ENCODE measurements at regions not wholly inside any gene's neighbourhood (a gene's known extent, or its start where the extent isn't known, plus 50 kb on each side); places are given as distances from the start of the nearest gene placed in this dataset.

- no peak for TF ChIP-seq PRDM10 (CRISPR knock-in tag; IDR thresholded peaks at IDR 0.05; ENCODE audit: low read depth)
- TF ChIP-seq ZNF781 (CRISPR knock-in tag; IDR thresholded peaks at IDR 0.05; ENCODE audit: borderline replicate concordance, not compliant biosample characterization): no peak
- no peak for TF ChIP-seq ZNF674 (CRISPR knock-in tag; IDR thresholded peaks at IDR 0.05; ENCODE audit: low read depth)
- no peak for TF ChIP-seq ZSCAN20 (CRISPR knock-in tag; IDR thresholded peaks at IDR 0.05; ENCODE audit: borderline replicate concordance)
- no peak for TF ChIP-seq ZKSCAN5 (CRISPR knock-in tag; IDR thresholded peaks at IDR 0.05)
- no peak for TF ChIP-seq MLX (CRISPR knock-in tag; IDR thresholded peaks at IDR 0.05)
- TF ChIP-seq DDIT3 (CRISPR knock-in tag; IDR thresholded peaks at IDR 0.05): no peak
- TF ChIP-seq IRF9 (CRISPR knock-in tag; IDR thresholded peaks at IDR 0.05; ENCODE audit: borderline replicate concordance): no peak
- no peak for TF ChIP-seq ZUFSP (CRISPR knock-in tag; IDR thresholded peaks at IDR 0.05; ENCODE audit: borderline replicate concordance)
- no peak for TF ChIP-seq HNRNPUL1 (IDR thresholded peaks at IDR 0.05; ENCODE audit: low read depth, low read length)
- TF ChIP-seq FOXC1 (CRISPR knock-in tag; IDR thresholded peaks at IDR 0.05; ENCODE audit: borderline replicate concordance): no peak
- TF ChIP-seq AKAP8 (CRISPR knock-in tag; IDR thresholded peaks at IDR 0.05): no peak
- TF ChIP-seq ZNF17 (CRISPR knock-in tag; IDR thresholded peaks at IDR 0.05): no peak
Observed at GRCh38 chrX:95835223-95835622, 849.4 kb upstream of the DIAPH2 start (continued).

Measured in HepG2 (cell line).